ENCODE measurements at regions not wholly inside any gene's neighbourhood (a gene's known extent, or its start where the extent isn't known, plus 50 kb on each side); places are given as distances from the start of the nearest gene placed in this dataset.

GRCh38 chr4:111066001-111066400 is 443.1 kb upstream of the PITX2 start:
- TF ChIP-seq POLR2A (IDR thresholded peaks at IDR 0.05): no peak
- no peak for TF ChIP-seq CTCF (IDR thresholded peaks at IDR 0.05)
